Panc1 (cell line): ENCODE measurements at regions not wholly inside any gene's neighbourhood (a gene's known extent, or its start where the extent isn't known, plus 50 kb on each side); places are given as distances from the start of the nearest gene placed in this dataset.

Experiments
- ATAC-seq: fragments of 200-7000 bp; cut with Tn5 transposase; 2 replicates; pipeline ENCODE4 v1.9.1; 2020; ENCODE audit warnings: mild to moderate bottlenecking, moderate library complexity
- BruUV-seq: library from RNA; stranded (reverse); fragments of 400-500 nt; replicated peaks from 2 replicates; lab custom pipeline; 2021; lab: Mats Ljungman, UMichigan
- CTCF ChIA-PET: fragments of 300-600 bp; sonication (Branson Sonifier 250); formaldehyde crosslinking; loops from one replicate; lab custom pipeline; 2022; ENCODE audit warnings: antibody characterized with exemption; lab: Charles Lee
- POLR2A ChIA-PET: fragments of 300-600 bp; sonication (Branson Sonifier 250); formaldehyde crosslinking; loops from one replicate; lab custom pipeline; 2022; ENCODE audit warnings: antibody characterized with exemption; lab: Charles Lee
- DNase-seq: peaks from one replicate; pipeline ENCODE4 v3.0.0-alpha.2; 2010; ENCODE audit warnings: low read depth, low spot score
- H3K27ac ChIP-seq: 2 replicates; pipeline ENCODE4 v1.5.1; 2011; ENCODE audit warnings: mild to moderate bottlenecking, low read length, inconsistent platforms
- H3K27me3 ChIP-seq: fragments of 200-500 bp; sonication (Bioruptor generic); 2 replicates; pipeline ENCODE4 v1.6.0; 2014; ENCODE audit warnings: low read length, inconsistent platforms; ENCODE audit not compliant: control insufficient read depth, insufficient read depth
- H3K36me3 ChIP-seq: fragments of 200-500 bp; sonication (Bioruptor generic); 2 replicates; pipeline ENCODE4 v1.5.1; 2014; ENCODE audit warnings: inconsistent platforms, mild to moderate bottlenecking, low read length, moderate library complexity; ENCODE audit not compliant: control insufficient read depth, insufficient read depth
- H3K4me1 ChIP-seq: 2 replicates; pipeline ENCODE4 v1.5.1; 2011; ENCODE audit warnings: inconsistent platforms, mild to moderate bottlenecking, low read length, moderate library complexity; ENCODE audit not compliant: control insufficient read depth, insufficient read depth
- H3K4me3 ChIP-seq, 2 experiments: 2 replicates each; pipeline ENCODE4 v1.5.1; 2011 to 2012; ENCODE audit warnings: low read depth in 2 of 2, low read length in 2 of 2, mild to moderate bottlenecking in 2 of 2, inconsistent platforms in 1 of 2, moderate library complexity in 1 of 2
- H3K9me3 ChIP-seq: fragments of 200-500 bp; sonication (Bioruptor generic); 2 replicates; pipeline ENCODE4 v1.5.1; 2014; ENCODE audit warnings: low read depth, mild to moderate bottlenecking, inconsistent platforms, low read length, moderate library complexity; ENCODE audit not compliant: control insufficient read depth, insufficient read depth
- CTCF ChIP-seq: fragments of 450-650 bp; IDR thresholded peaks from 2 replicates; pipeline ENCODE4 v1.5.1; 2017; ENCODE audit warnings: mild to moderate bottlenecking
- POLR2AphosphoS5 ChIP-seq: IDR thresholded peaks from 2 replicates; pipeline ENCODE4 v1.6.1; 2012; ENCODE audit warnings: mild to moderate bottlenecking, low read depth, low read length, moderate library complexity
- REST ChIP-seq, 2 experiments: IDR thresholded peaks; 2 replicates each; pipeline ENCODE4 v1.6.1; 2011 to 2012; ENCODE audit warnings: low read depth in 2 of 2, control low read depth in 1 of 2, low read length in 1 of 2, mild to moderate bottlenecking in 1 of 2, moderate library complexity in 1 of 2; ENCODE audit not compliant: insufficient read depth in 1 of 2
- SIN3A ChIP-seq: IDR thresholded peaks from 2 replicates; pipeline ENCODE4 v1.6.1; 2012; ENCODE audit warnings: low read depth, mild to moderate bottlenecking, low read length, moderate library complexity, borderline replicate concordance; ENCODE audit not compliant: insufficient read depth
- TCF7L2 ChIP-seq: IDR thresholded peaks from 2 replicates; pipeline ENCODE4 v1.6.1; 2011; ENCODE audit warnings: mild to moderate bottlenecking, low read depth, low read length, inconsistent platforms
- in situ Hi-C: cut with HindIII; loops from 2 replicates; pipeline ENCODE4 v1.10.0; 2016; ENCODE audit warnings: low sequenced_read_pairs, low pct_unique_long_range_greater_than_20kb
- intact Hi-C: fragments of 100-400 bp; cut with micrococcal nuclease; formaldehyde crosslinking; loops from one replicate; pipeline ENCODE4 v1.10.0; 2022; ENCODE audit not compliant: unreplicated experiment

- Histone ChIP-seq H3K27me3 (no peaks in the 10 kb centered on the region), H3K27ac (no peak overlapping the region), H3K4me3 (no peak overlapping the region), H3K4me1 (no peaks in the 10 kb centered on the region), H3K36me3 (no peaks in the 10 kb centered on the region), H3K9me3 (no peaks in the 10 kb centered on the region)
- ChIA-PET POLR2A (no interaction called here), CTCF (no interaction called here)
- ATAC-seq, result no peak
- no TSS peak for BruUV-seq
- intact Hi-C loops (no loop called here), in situ Hi-C loops (no loop called here)
- TF ChIP-seq REST (IDR thresholded peaks at IDR 0.05; ENCODE audit: insufficient read depth in 1 of 2, low read depth in 2 of 2, low read length in 1 of 2), result no peak
- TF ChIP-seq TCF7L2, result no peak
- TF ChIP-seq SIN3A, result no peak
- no peak for TF ChIP-seq CTCF
- TF ChIP-seq POLR2AphosphoS5, result no peak
- DNase-seq, result no peak
These were observed 114.6 kb upstream of the ARHGAP28 start for GRCh38 chr18:6614952-6615351.

- Histone ChIP-seq H3K4me3 (no peak overlapping the region), H3K27ac (no peak overlapping the region), H3K36me3 (no peaks in the 10 kb centered on the region), H3K9me3 (no peaks in the 10 kb centered on the region), H3K27me3 (no peaks in the 10 kb centered on the region), H3K4me1 (no peaks in the 10 kb centered on the region)
- TF ChIP-seq SIN3A (no peak), CTCF (no peak), TCF7L2 (no peak), REST (IDR thresholded peaks at IDR 0.05; ENCODE audit: insufficient read depth in 1 of 2, low read depth in 2 of 2, low read length in 1 of 2) (no peak), POLR2AphosphoS5 (no peak)
- in situ Hi-C loops, result no loop called here
- CTCF ChIA-PET, result no interaction called here
- DNase-seq (no peak), ATAC-seq (no peak)
- intact Hi-C loops, result no loop called here
- POLR2A ChIA-PET, result no interaction called here
- no TSS peak for BruUV-seq
These were observed 112.5 kb upstream of the ARHGAP28 start for GRCh38 chr18:6616981-6617380.
